ENCODE measurements at regions not wholly inside any gene's neighbourhood (a gene's known extent, or its start where the extent isn't known, plus 50 kb on each side); places are given as distances from the start of the nearest gene placed in this dataset.

- H3K4me3 ChIP-seq = no peak overlapping the region
- WGBS, 3 donors = 63 to 75% (median 64%) methylated on average over 7 of the region's 7 CpGs
- intact Hi-C loops (cut with DNase I) = no loop called here
Observed at GRCh38 chr2:2620604-2621003, 289.5 kb upstream of the MYT1L start.

GRCh38 chr2:2619995-2620394 is 288.9 kb upstream of the MYT1L start:
- Histone ChIP-seq H3K36me3 (no peaks in the 10 kb centered on the region), H3K27me3 (no peaks in the 10 kb centered on the region), H3K4me1 (ENCODE audit: insufficient read depth) (no peaks in the 10 kb centered on the region), H3K4me3 (no peak overlapping the region), H3K27ac (no peak overlapping the region), H3K9me3 (no peaks in the 10 kb centered on the region)
- intact Hi-C loops (cut with DNase I) = no loop called here
- no peak for DNase-seq
- WGBS, 3 donors = 90 to 93% (median 91%) methylated on average over 8 of the region's 8 CpGs
- TF ChIP-seq EP300 (IDR thresholded peaks at IDR 0.05) (no peak), CTCF (IDR thresholded peaks at IDR 0.05) (no peak), POLR2A (IDR thresholded peaks at IDR 0.05) (no peak)

More at GRCh38 chr2:2620604-2621003, 289.5 kb upstream of the MYT1L start:
- H3K36me3 ChIP-seq = no peaks in the 10 kb centered on the region
- H3K9me3 ChIP-seq = no peaks in the 10 kb centered on the region
- no peaks in the 10 kb centered on the region for H3K4me1 ChIP-seq (ENCODE audit: insufficient read depth)
- no peaks in the 10 kb centered on the region for H3K27me3 ChIP-seq
- no peak overlapping the region for H3K27ac ChIP-seq
- no peak for DNase-seq
- no peak for TF ChIP-seq EP300 (IDR thresholded peaks at IDR 0.05)
- TF ChIP-seq POLR2A (IDR thresholded peaks at IDR 0.05) = no peak
- TF ChIP-seq CTCF (IDR thresholded peaks at IDR 0.05) = no peak

- intact Hi-C loops (cut with DNase I) = no loop called here
Observed at GRCh38 chr2:2614452-2614851, 283.4 kb upstream of the MYT1L start.

GRCh38 chr2:2613279-2614199 is 282.5 kb upstream of the MYT1L start:
- intact Hi-C loops (cut with DNase I) = no loop called here
- Histone ChIP-seq H3K36me3 (no peaks in the 10 kb centered on the region), H3K4me3 (peak overlapping the region; percentile 36), H3K9me3 (no peaks in the 10 kb centered on the region), H3K27ac (no peak overlapping the region), H3K27me3 (no peaks in the 10 kb centered on the region), H3K4me1 (ENCODE audit: insufficient read depth) (peaks cover 4% of the 10 kb centered on the region)
- DNase-seq = peak; percentile 82 to 91 (median 88)
- 8 to 9% (median 8%) methylated on average over 34 of the region's 34 CpGs for WGBS, 3 donors
- TF ChIP-seq POLR2A (IDR thresholded peaks at IDR 0.05) (no peak), EP300 (IDR thresholded peaks at IDR 0.05) (no peak), CTCF (IDR thresholded peaks at IDR 0.05) (no peak)

More at GRCh38 chr2:2614452-2614851, 283.4 kb upstream of the MYT1L start:
- Histone ChIP-seq H3K36me3 (no peaks in the 10 kb centered on the region), H3K9me3 (no peaks in the 10 kb centered on the region), H3K27ac (no peak overlapping the region), H3K4me3 (no peak overlapping the region), H3K27me3 (no peaks in the 10 kb centered on the region), H3K4me1 (ENCODE audit: insufficient read depth) (peaks cover 4% of the 10 kb centered on the region)
- TF ChIP-seq POLR2A (IDR thresholded peaks at IDR 0.05) (no peak), EP300 (IDR thresholded peaks at IDR 0.05) (no peak), CTCF (IDR thresholded peaks at IDR 0.05) (no peak)
- WGBS, 3 donors = 40 to 50% (median 45%) methylated on average over 9 of the region's 9 CpGs
- no peak for DNase-seq
